HepG2 (cell line): ENCODE measurements at regions not wholly inside any gene's neighbourhood (a gene's known extent, or its start where the extent isn't known, plus 50 kb on each side); places are given as distances from the start of the nearest gene placed in this dataset.
"Not testable (repeated sequence)": the region's sequence is repeated elsewhere in the genome, so short reads cannot be mapped to it uniquely, and the experiment has no call there.

Experiments used
- ATAC-seq: fragments of 200-7000 bp; cut with Tn5 transposase; 3 replicates; pipeline ENCODE4 v1.9.1; 2020; ENCODE audit warnings: mild to moderate bottlenecking, moderate library complexity
- BruUV-seq: library from RNA; stranded (reverse); fragments of 400-500 nt; replicated peaks from 2 replicates; lab custom pipeline; 2021; lab: Mats Ljungman, UMichigan
- CTCF ChIA-PET: fragments of 300-600 bp; formaldehyde crosslinking; extraction: SDS; loops from one replicate; lab custom pipeline; 2021; ENCODE audit warnings: low total read pairs, inconsistent platforms, low intra/inter-chr PET ratio; lab: Yijun Ruan, JAX
- POLR2A ChIA-PET: fragments of 350-600 bp; sonication (Branson Sonifier 250); formaldehyde crosslinking; loops from one replicate; lab custom pipeline; 2020; ENCODE audit warnings: antibody characterized with exemption, inconsistent platforms; lab: Yijun Ruan, JAX
- DNase-seq: peaks from one replicate; pipeline ENCODE4 v3.0.0-alpha.2; 2015; ENCODE audit warnings: low spot score
- FAIRE-seq: peaks from 3 replicates; lab custom pipeline; 2011; peaks lifted over from hg19 to GRCh38; lab: Jason Lieb, UNC
- H2AFZ ChIP-seq: one replicate; pipeline ENCODE4 v1.6.1; 2011; ENCODE audit warnings: low read length, inconsistent platforms
- H3K27ac ChIP-seq: fragments of 300-600 bp; 3 replicates; pipeline ENCODE4 v1.8.0; 2011; ENCODE audit warnings: mixed run types, mild to moderate bottlenecking, mixed read lengths, low read length, inconsistent platforms; ENCODE audit not compliant: insufficient read depth; ENCODE audit errors: extremely low read length
- H3K27me3 ChIP-seq, 2 experiments: fragments of 200-600 bp in 1 of 2; 2 replicates in 1 of 2; 3 replicates in 1 of 2; pipeline versions ENCODE4 v1.6.0 to v1.8.0; 2011; ENCODE audit warnings: low read length in 2 of 2, mild to moderate bottlenecking in 2 of 2, moderate library complexity in 2 of 2, inconsistent platforms in 1 of 2; ENCODE audit not compliant: insufficient read depth in 2 of 2, control insufficient read depth in 1 of 2
- H3K36me3 ChIP-seq, 2 experiments: fragments of 200-600 bp in 1 of 2; replicated peaks in 1 of 2; 2 replicates in 1 of 2; 3 replicates in 1 of 2; pipeline versions ENCODE4 v1.5.1 to v1.8.0; 2011; ENCODE audit warnings: low read length in 2 of 2, inconsistent platforms in 1 of 2; ENCODE audit not compliant: insufficient read depth in 2 of 2, control insufficient read depth in 1 of 2
- H3K4me1 ChIP-seq: 2 replicates; pipeline ENCODE4 v1.5.1; 2012; ENCODE audit warnings: low read length, inconsistent platforms; ENCODE audit not compliant: insufficient read depth
- H3K4me2 ChIP-seq: 2 replicates; pipeline ENCODE4 v1.6.0; 2011; ENCODE audit warnings: low read depth, low read length, inconsistent platforms
- H3K4me3 ChIP-seq, 3 experiments: fragments of 200-600 bp in 1 of 3; sonication (generic), shearing (Covaris generic) in 1 of 3; replicated peaks in 1 of 3; 2 replicates each; pipeline ENCODE4 v1.5.1; 2011 to 2016; ENCODE audit warnings: low read length in 3 of 3, inconsistent platforms in 2 of 3, low read depth in 2 of 3, mild to moderate bottlenecking in 2 of 3, control low read depth in 1 of 3, mixed read lengths in 1 of 3; ENCODE audit not compliant: insufficient read depth in 1 of 3
- H3K79me2 ChIP-seq: one replicate; pipeline ENCODE4 v1.6.1; 2011; ENCODE audit warnings: low read length, inconsistent platforms; ENCODE audit not compliant: insufficient read depth
- H3K9ac ChIP-seq: 2 replicates; pipeline ENCODE4 v1.6.0; 2011; ENCODE audit warnings: mild to moderate bottlenecking, low read depth, low read length, inconsistent platforms; ENCODE audit not compliant: insufficient read depth
- H3K9me3 ChIP-seq: 2 replicates; pipeline ENCODE4 v1.5.1; 2012; ENCODE audit warnings: mild to moderate bottlenecking, low read length
- H4K20me1 ChIP-seq: 2 replicates; pipeline ENCODE4 v1.6.0; 2011; ENCODE audit warnings: inconsistent platforms, mild to moderate bottlenecking, low read length, moderate library complexity; ENCODE audit not compliant: insufficient read depth
- CREB1 ChIP-seq, 2 experiments: fragments of 450-650 bp in 1 of 2; IDR thresholded peaks; 2 replicates each; pipeline ENCODE4 v1.6.1; 2016 to 2017; ENCODE audit warnings: control low read depth in 1 of 2, mild to moderate bottlenecking in 1 of 2, missing compliant biosample characterization in 1 of 2, missing genetic modification characterization in 1 of 2
- JUN ChIP-seq: sonication (generic); formaldehyde crosslinking; IDR thresholded peaks from 2 replicates; pipeline ENCODE4 v1.4.0; 2020; ENCODE audit warnings: mild to moderate bottlenecking, missing genetic modification reagents
- MATR3 ChIP-seq: sonication (generic); formaldehyde crosslinking; IDR thresholded peaks from 2 replicates; pipeline ENCODE4 v1.4.0; 2020; ENCODE audit warnings: missing genetic modification reagents
- ZNF335 ChIP-seq: sonication (generic); formaldehyde crosslinking; IDR thresholded peaks from 2 replicates; pipeline ENCODE4 v1.4.0; 2020; ENCODE audit warnings: missing genetic modification reagents
- ZNF598 ChIP-seq: sonication (generic); formaldehyde crosslinking; IDR thresholded peaks from 2 replicates; pipeline ENCODE4 v1.5.1; 2020; ENCODE audit warnings: mild to moderate bottlenecking, missing genetic modification reagents, borderline replicate concordance
- WGBS: methylation state at CpG from one replicate; pipeline ENCODE4 v1.1.6; 2017; ENCODE audit warnings: low lambda C conversion rate; 5-methylcytosine and 5-hydroxymethylcytosine counted together
- in situ Hi-C: cut with HindIII; loops from 2 replicates; pipeline ENCODE4 v1.10.0; 2017; ENCODE audit warnings: low pct_unique_long_range_greater_than_20kb; ENCODE audit not compliant: extremely low pct_ligation_motif_present
- intact Hi-C: fragments of 100-400 bp; cut with micrococcal nuclease; formaldehyde crosslinking; loops from one replicate; pipeline ENCODE4 v1.10.0; 2022; ENCODE audit not compliant: unreplicated experiment
- TF ChIP-seq, protein P1 (sequence below): fragments of 450-650 bp; IDR thresholded peaks from 2 replicates; pipeline ENCODE4 v1.6.1; 2017; ENCODE audit warnings: mild to moderate bottlenecking

DNA sequence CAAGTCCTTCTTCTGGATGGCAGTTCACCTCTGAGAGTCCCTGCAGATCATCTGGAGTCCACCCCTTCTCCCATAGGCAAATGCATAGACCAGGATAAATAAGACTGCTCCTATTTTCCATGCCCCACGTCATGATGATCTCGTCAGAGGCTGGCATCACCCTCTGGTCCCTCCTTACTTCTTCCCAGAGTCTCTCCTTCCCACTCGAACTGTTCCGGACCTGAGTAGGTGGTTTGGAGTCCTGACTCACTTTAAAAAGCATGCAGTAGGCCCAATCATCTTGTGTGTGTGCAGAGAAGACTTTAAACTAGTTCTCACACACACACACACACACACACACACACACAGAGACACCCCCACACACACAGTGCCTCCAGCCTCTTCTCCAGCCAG lies 72.0 kb downstream of the SOX9 start:
- intact Hi-C loops, result no loop called here
- no peak overlapping the region for H3K4me2 ChIP-seq
- H3K27ac ChIP-seq, result no peak overlapping the region
- TF ChIP-seq CREB1 (IDR thresholded peaks at IDR 0.05), result peak; percentile 53; the same call in 1 of the 2 replicates
- no peak for TF ChIP-seq CREB1 (CRISPR knock-in tag; IDR thresholded peaks at IDR 0.05)
- TF ChIP-seq, protein P1, sequence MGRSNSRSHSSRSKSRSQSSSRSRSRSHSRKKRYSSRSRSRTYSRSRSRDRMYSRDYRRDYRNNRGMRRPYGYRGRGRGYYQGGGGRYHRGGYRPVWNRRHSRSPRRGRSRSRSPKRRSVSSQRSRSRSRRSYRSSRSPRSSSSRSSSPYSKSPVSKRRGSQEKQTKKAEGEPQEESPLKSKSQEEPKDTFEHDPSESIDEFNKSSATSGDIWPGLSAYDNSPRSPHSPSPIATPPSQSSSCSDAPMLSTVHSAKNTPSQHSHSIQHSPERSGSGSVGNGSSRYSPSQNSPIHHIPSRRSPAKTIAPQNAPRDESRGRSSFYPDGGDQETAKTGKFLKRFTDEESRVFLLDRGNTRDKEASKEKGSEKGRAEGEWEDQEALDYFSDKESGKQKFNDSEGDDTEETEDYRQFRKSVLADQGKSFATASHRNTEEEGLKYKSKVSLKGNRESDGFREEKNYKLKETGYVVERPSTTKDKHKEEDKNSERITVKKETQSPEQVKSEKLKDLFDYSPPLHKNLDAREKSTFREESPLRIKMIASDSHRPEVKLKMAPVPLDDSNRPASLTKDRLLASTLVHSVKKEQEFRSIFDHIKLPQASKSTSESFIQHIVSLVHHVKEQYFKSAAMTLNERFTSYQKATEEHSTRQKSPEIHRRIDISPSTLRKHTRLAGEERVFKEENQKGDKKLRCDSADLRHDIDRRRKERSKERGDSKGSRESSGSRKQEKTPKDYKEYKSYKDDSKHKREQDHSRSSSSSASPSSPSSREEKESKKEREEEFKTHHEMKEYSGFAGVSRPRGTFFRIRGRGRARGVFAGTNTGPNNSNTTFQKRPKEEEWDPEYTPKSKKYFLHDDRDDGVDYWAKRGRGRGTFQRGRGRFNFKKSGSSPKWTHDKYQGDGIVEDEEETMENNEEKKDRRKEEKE, result no peak
- ChIA-PET CTCF (no interaction called here), POLR2A (no interaction called here)
- FAIRE-seq (no peak), DNase-seq (no peak), ATAC-seq (no peak)
- H3K4me3 ChIP-seq, result no peak overlapping the region
- no peak overlapping the region for H3K9ac ChIP-seq
- no peaks in the 10 kb centered on the region for H3K79me2 ChIP-seq
- no peaks in the 10 kb centered on the region for H3K9me3 ChIP-seq
- WGBS, result 5% methylated on average over 4 of the region's 4 CpGs
- no TSS peak for BruUV-seq
- no peaks in the 10 kb centered on the region for H4K20me1 ChIP-seq
- no peak overlapping the region for H2AFZ ChIP-seq
- no peaks in the 10 kb centered on the region for H3K36me3 ChIP-seq
- in situ Hi-C loops, result no loop called here
- H3K27me3 ChIP-seq, result peaks cover 0 to 14% of the 10 kb centered on the region in 2 experiments; a peak in 3 of 5 replicates
- H3K4me1 ChIP-seq, result no peaks in the 10 kb centered on the region

GRCh38 chr17:72193391-72194106 lies 72.7 kb downstream of the SOX9 start:
- 66% methylated on average over 10 of the region's 10 CpGs for WGBS
- intact Hi-C loops, result no loop called here
- peaks cover 0 to 14% of the 10 kb centered on the region in 2 experiments; a peak in 3 of 5 replicates for H3K27me3 ChIP-seq
- no peaks in the 10 kb centered on the region for H3K4me1 ChIP-seq
- ChIA-PET POLR2A (no interaction called here), CTCF (no interaction called here)
- H3K4me3 ChIP-seq, result no peak overlapping the region
- H4K20me1 ChIP-seq, result no peaks in the 10 kb centered on the region
- ATAC-seq, result no peak
- no peaks in the 10 kb centered on the region for H3K36me3 ChIP-seq
- in situ Hi-C loops, result no loop called here
- no peak overlapping the region for H2AFZ ChIP-seq
- no TSS peak for BruUV-seq
- H3K9me3 ChIP-seq, result no peaks in the 10 kb centered on the region
- no peak overlapping the region for H3K9ac ChIP-seq
- TF ChIP-seq ZNF335 (CRISPR knock-in tag) (no peak), ZNF598 (CRISPR knock-in tag) (no peak), JUN (CRISPR knock-in tag) (no peak), MATR3 (CRISPR knock-in tag) (no peak)
- FAIRE-seq, result no peak
- H3K27ac ChIP-seq, result no peak overlapping the region
- no peaks in the 10 kb centered on the region for H3K79me2 ChIP-seq
- no peak for DNase-seq
- no peak overlapping the region for H3K4me2 ChIP-seq

GRCh38 chr17:72194107-72194440 lies 73.3 kb downstream of the SOX9 start:
- H2AFZ ChIP-seq, H3K4me3 ChIP-seq, POLR2A ChIA-PET, H3K4me2 ChIP-seq, H3K9ac ChIP-seq, H3K79me2 ChIP-seq, ATAC-seq, in situ Hi-C loops, CTCF ChIA-PET, BruUV-seq, H3K27ac ChIP-seq, DNase-seq, H3K36me3 ChIP-seq, H3K4me1 ChIP-seq, H4K20me1 ChIP-seq, intact Hi-C loops, FAIRE-seq, H3K9me3 ChIP-seq: not testable (repeated sequence)
- peaks cover 0 to 14% of the 10 kb centered on the region in 2 experiments; a peak in 3 of 5 replicates for H3K27me3 ChIP-seq
- WGBS, result 82% methylated on average over 10 of the region's 10 CpGs
